Right lobe of liver (tissue), 4 donors: ENCODE measurements at regions not wholly inside any gene's neighbourhood (a gene's known extent, or its start where the extent isn't known, plus 50 kb on each side); places are given as distances from the start of the nearest gene placed in this dataset.

Experiments
- POLR2A ChIP-seq: fragments of 450-650 bp; IDR thresholded peaks from one replicate; pipeline ENCODE4 v1.6.1; 2017; ENCODE audit warnings: antibody characterized with exemption, mild to moderate bottlenecking
- TF ChIP-seq, protein P1 (sequence below), 4 donors: fragments of 200-600 bp in 3 of 4; fragments of 450-650 bp in 1 of 4; IDR thresholded peaks; one replicate each; pipeline versions ENCODE4 v1.5.1 to v1.8.0; 2016 to 2022; ENCODE audit warnings: antibody characterized with exemption in 4 of 4, mild to moderate bottlenecking in 2 of 4
- donor health status: DM: no; HTN: no; CAD: no.
- donor health status: DM: no; HTN: no; CAD: no.
- donor health status: DM: no; HTN: yes; CAD: no.

DNA sequence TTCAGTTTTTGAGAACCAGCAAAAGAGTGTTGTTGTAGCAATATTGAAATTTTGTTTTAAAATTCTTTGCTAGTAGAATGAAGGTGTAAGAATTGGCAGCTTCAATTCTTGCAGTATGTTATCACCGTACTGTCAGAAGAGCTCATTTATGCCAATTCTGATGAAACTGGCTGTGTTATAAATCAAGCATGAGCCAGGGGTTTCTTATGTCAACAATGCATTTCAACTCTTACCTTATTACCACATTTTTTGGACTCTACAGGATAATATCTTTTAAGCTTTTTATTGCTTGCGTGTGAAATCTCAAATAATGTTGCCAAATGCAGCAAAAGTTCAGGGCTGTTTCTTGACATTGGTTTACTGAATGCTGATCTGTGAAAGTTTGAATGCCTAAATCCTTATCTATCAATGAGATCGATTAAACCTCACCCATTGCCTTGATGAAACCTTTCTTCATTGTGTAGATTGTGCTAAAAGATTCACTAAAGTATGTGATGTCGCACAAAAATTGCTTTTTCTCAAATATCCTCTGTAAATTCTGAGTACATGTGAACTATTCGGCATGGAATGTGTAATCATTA lies 1389.3 kb upstream of the ZEB2 start:
- TF ChIP-seq, protein P1, sequence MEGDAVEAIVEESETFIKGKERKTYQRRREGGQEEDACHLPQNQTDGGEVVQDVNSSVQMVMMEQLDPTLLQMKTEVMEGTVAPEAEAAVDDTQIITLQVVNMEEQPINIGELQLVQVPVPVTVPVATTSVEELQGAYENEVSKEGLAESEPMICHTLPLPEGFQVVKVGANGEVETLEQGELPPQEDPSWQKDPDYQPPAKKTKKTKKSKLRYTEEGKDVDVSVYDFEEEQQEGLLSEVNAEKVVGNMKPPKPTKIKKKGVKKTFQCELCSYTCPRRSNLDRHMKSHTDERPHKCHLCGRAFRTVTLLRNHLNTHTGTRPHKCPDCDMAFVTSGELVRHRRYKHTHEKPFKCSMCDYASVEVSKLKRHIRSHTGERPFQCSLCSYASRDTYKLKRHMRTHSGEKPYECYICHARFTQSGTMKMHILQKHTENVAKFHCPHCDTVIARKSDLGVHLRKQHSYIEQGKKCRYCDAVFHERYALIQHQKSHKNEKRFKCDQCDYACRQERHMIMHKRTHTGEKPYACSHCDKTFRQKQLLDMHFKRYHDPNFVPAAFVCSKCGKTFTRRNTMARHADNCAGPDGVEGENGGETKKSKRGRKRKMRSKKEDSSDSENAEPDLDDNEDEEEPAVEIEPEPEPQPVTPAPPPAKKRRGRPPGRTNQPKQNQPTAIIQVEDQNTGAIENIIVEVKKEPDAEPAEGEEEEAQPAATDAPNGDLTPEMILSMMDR (IDR thresholded peaks at IDR 0.05): no peak
- no peak for TF ChIP-seq POLR2A
